T-cell (primary cell): ENCODE measurements at regions not wholly inside any gene's neighbourhood (a gene's known extent, or its start where the extent isn't known, plus 50 kb on each side); places are given as distances from the start of the nearest gene placed in this dataset.
"Not testable (repeated sequence)": the region's sequence is repeated elsewhere in the genome, so short reads cannot be mapped to it uniquely, and the experiment has no call there.

ENCODE experiments used
- ATAC-seq, 4 experiments: fragments of 200-7000 bp in 3 of 4; fragments of 150-1000 bp in 1 of 4; cut with Tn5 transposase; replicated peaks in 1 of 4; 1 replicate in 3 of 4; 2 replicates in 1 of 4; pipeline ENCODE4 v1.10.0; 2021; ENCODE audit warnings: moderate library complexity in 3 of 4, mild to moderate bottlenecking in 2 of 4, moderate number of reproducible peaks in 1 of 4
- CTCF ChIA-PET, 2 donors: fragments of 300-600 bp; sonication (Branson Sonifier 250); formaldehyde crosslinking; loops; one replicate each; lab custom pipeline; 2022; ENCODE audit warnings: antibody characterized with exemption in 2 of 2; lab: Charles Lee
- POLR2A ChIA-PET, 2 donors: fragments of 300-600 bp; sonication (Branson Sonifier 250); formaldehyde crosslinking; loops; one replicate each; lab custom pipeline; 2022; ENCODE audit warnings: antibody characterized with exemption in 2 of 2; lab: Charles Lee
- DNase-seq, 35 experiments: peaks; one replicate each; pipeline versions ENCODE4 v3.0.0 to v3.0.0-alpha.2; 2013 to 2023
- H3K27ac ChIP-seq: one replicate; pipeline ENCODE4 v1.5.1; 2013; ENCODE audit warnings: low read length
- H3K27me3 ChIP-seq, 2 experiments: replicated peaks in 1 of 2; 1 replicate in 1 of 2; 2 replicates in 1 of 2; pipeline versions ENCODE4 v1.6.1 to v1.7.0; 2013; ENCODE audit warnings: low read length in 1 of 2, mixed read lengths in 1 of 2; ENCODE audit not compliant: control insufficient read depth in 2 of 2, insufficient read depth in 2 of 2; ENCODE audit errors: extremely low read depth in 1 of 2
- H3K36me3 ChIP-seq, 2 donors: 1 replicate in 1 of 2; 2 replicates in 1 of 2; pipeline versions ENCODE4 v1.6.1 to v1.7.0; 2013; ENCODE audit warnings: low read length in 1 of 2; ENCODE audit not compliant: control insufficient read depth in 2 of 2, insufficient read depth in 1 of 2; ENCODE audit errors: extremely low read depth in 1 of 2
- H3K4me1 ChIP-seq, 2 experiments: 1 replicate in 1 of 2; 2 replicates in 1 of 2; pipeline versions ENCODE4 v1.6.1 to v1.7.0; 2013; ENCODE audit warnings: low read length in 2 of 2, mixed read lengths in 1 of 2; ENCODE audit not compliant: insufficient read depth in 2 of 2, control insufficient read depth in 1 of 2; ENCODE audit errors: extremely low read depth in 1 of 2
- H3K4me3 ChIP-seq, 2 donors: 1 replicate in 1 of 2; 2 replicates in 1 of 2; pipeline versions ENCODE4 v1.5.1 to v1.7.0; 2013; ENCODE audit warnings: mild to moderate bottlenecking in 2 of 2, low read length in 1 of 2, moderate library complexity in 1 of 2; ENCODE audit not compliant: control insufficient read depth in 1 of 2; ENCODE audit errors: extremely low read depth in 1 of 2
- H3K9me3 ChIP-seq: 2 replicates; pipeline ENCODE4 v1.7.0; 2013
- H3K27ac Mint-ChIP-seq, 2 donors: one replicate each; pipeline ENCODE4 v1.8.0; 2020 to 2021; ENCODE audit warnings: mild to moderate bottlenecking in 2 of 2, mixed read lengths in 2 of 2
- H3K27me3 Mint-ChIP-seq, 2 donors: one replicate each; pipeline ENCODE4 v1.8.0; 2021 to 2022; ENCODE audit warnings: mixed read lengths in 2 of 2
- H3K36me3 Mint-ChIP-seq: one replicate; pipeline ENCODE4 v1.8.0; 2021; ENCODE audit warnings: mixed read lengths
- H3K4me1 Mint-ChIP-seq, 3 donors: one replicate each; pipeline ENCODE4 v1.8.0; 2020 to 2022; ENCODE audit warnings: mixed read lengths in 3 of 3, mild to moderate bottlenecking in 1 of 3
- H3K4me3 Mint-ChIP-seq, 3 donors: one replicate each; pipeline ENCODE4 v1.8.0; 2020 to 2022; ENCODE audit warnings: mild to moderate bottlenecking in 3 of 3, mixed read lengths in 3 of 3, moderate library complexity in 3 of 3
- H3K9me3 Mint-ChIP-seq, 3 donors: one replicate each; pipeline ENCODE4 v1.8.0; 2020 to 2022; ENCODE audit warnings: mixed read lengths in 3 of 3
- WGBS: methylation state at CpG from one replicate; pipeline ENCODE4 v1.1.5; 2013; ENCODE audit warnings: missing lambda C conversion rate; ENCODE audit not compliant: insufficient coverage; 5-methylcytosine and 5-hydroxymethylcytosine counted together

DNA sequence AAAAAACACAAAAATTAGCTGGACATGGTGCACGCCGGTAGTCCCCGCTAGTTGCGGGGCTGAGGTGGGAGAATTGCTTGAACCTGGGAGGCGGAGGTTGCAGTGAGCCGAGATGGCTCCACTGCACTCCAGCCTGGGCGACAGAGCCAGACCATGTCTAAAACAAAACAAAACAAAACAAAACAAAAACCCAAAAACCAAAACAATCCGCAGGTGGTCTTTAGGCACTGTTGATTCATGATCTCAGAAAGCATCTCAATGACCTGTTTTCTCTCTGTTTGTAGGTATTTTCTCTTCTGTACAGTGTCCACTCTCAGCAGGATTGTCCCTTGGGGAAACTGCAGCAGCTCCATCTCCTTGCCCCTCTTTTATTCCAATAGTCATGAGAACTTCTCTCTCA, 74.9 kb upstream of the ADGRL2 start:
- Mint-ChIP-seq H3K4me3 (no peak overlapping the region), H3K27me3 (no peaks in the 10 kb centered on the region), H3K27ac (no peak overlapping the region), H3K9me3 (peaks cover 0 to 8% (median 4%) of the 10 kb centered on the region in 3 donors), H3K36me3 (no peaks in the 10 kb centered on the region), H3K4me1 (no peaks in the 10 kb centered on the region)
- WGBS = no CpG with 5 or more reads among the region's 8 CpGs
- no peak overlapping the region for H3K27ac ChIP-seq
- H3K36me3 ChIP-seq = no peaks in the 10 kb centered on the region
- POLR2A ChIA-PET = no interaction called here
- no peak overlapping the region for H3K4me3 ChIP-seq
- H3K4me1 ChIP-seq = no peaks in the 10 kb centered on the region
- no peaks in the 10 kb centered on the region for H3K9me3 ChIP-seq
- no peaks in the 10 kb centered on the region for H3K27me3 ChIP-seq
- DNase-seq = no peak
- ATAC-seq = no peak
- CTCF ChIA-PET = no interaction called here

- H3K4me1 ChIP-seq, H3K4me3 Mint-ChIP-seq, DNase-seq, H3K9me3 ChIP-seq, ATAC-seq, H3K27ac Mint-ChIP-seq, H3K36me3 ChIP-seq, POLR2A ChIA-PET, H3K36me3 Mint-ChIP-seq, H3K27ac ChIP-seq, H3K4me1 Mint-ChIP-seq, CTCF ChIA-PET, H3K27me3 ChIP-seq, H3K9me3 Mint-ChIP-seq, H3K27me3 Mint-ChIP-seq, H3K4me3 ChIP-seq: not testable (repeated sequence)
- WGBS = 78% methylated on average over 5 of the region's 6 CpGs
Observed at GRCh38 chr1:81722631-81723328, 78.0 kb upstream of the ADGRL2 start.

GRCh38 chr1:81720256-81720655, 80.5 kb upstream of the ADGRL2 start:
- DNase-seq, H3K9me3 ChIP-seq, H3K27ac Mint-ChIP-seq, POLR2A ChIA-PET, H3K4me3 ChIP-seq, H3K27ac ChIP-seq, H3K4me1 ChIP-seq, H3K36me3 ChIP-seq, H3K9me3 Mint-ChIP-seq, H3K27me3 Mint-ChIP-seq, H3K4me1 Mint-ChIP-seq, H3K27me3 ChIP-seq, ATAC-seq, CTCF ChIA-PET, H3K36me3 Mint-ChIP-seq, H3K4me3 Mint-ChIP-seq: not testable (repeated sequence)
- WGBS = 81% methylated on average over 7 of the region's 8 CpGs

- POLR2A ChIA-PET = no interaction called here
- Histone ChIP-seq H3K9me3 (no peaks in the 10 kb centered on the region), H3K4me1 (no peaks in the 10 kb centered on the region), H3K36me3 (no peaks in the 10 kb centered on the region), H3K27ac (no peak overlapping the region), H3K4me3 (no peak overlapping the region), H3K27me3 (no peaks in the 10 kb centered on the region)
- Mint-ChIP-seq H3K4me1 (no peaks in the 10 kb centered on the region), H3K27ac (no peak overlapping the region), H3K36me3 (no peaks in the 10 kb centered on the region), H3K9me3 (peaks cover 0 to 3% (median 0%) of the 10 kb centered on the region in 3 donors), H3K27me3 (no peaks in the 10 kb centered on the region), H3K4me3 (no peak overlapping the region)
- no peak for ATAC-seq
- no CpG with 5 or more reads among the region's 1 CpG for WGBS
- no peak for DNase-seq
- CTCF ChIA-PET = no interaction called here
Observed at GRCh38 chr1:81717230-81717629, 83.5 kb upstream of the ADGRL2 start.

DNA sequence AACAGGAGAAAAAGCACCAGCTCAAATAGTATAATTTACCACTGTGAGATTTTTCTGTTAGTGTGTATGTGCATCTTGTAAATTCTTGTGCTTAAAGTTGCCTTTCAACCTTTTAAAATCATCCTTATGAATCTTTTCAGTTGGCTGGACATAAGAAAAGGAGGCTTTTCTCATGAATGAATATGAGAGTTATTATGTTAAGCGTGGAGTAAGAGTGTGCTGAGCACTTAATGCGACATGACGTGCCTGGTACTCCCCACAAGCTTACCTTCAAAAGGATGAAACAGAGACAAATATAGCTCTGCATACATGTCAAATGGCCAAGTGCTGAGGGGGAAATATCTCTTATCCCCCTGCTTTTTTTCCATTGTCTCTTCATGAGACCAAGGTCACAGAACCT, 85.3 kb upstream of the ADGRL2 start:
- no peaks in the 10 kb centered on the region for H3K27me3 ChIP-seq
- ATAC-seq (no peak), DNase-seq (no peak)
- peaks cover 0 to 3% (median 0%) of the 10 kb centered on the region in 3 donors for H3K9me3 Mint-ChIP-seq
- H3K27ac Mint-ChIP-seq = no peak overlapping the region
- no CpG with 5 or more reads among the region's 3 CpGs for WGBS
- ChIA-PET POLR2A (no interaction called here), CTCF (no interaction called here)
- no peaks in the 10 kb centered on the region for H3K9me3 ChIP-seq
- no peaks in the 10 kb centered on the region for H3K27me3 Mint-ChIP-seq
- H3K4me3 ChIP-seq = no peak overlapping the region
- H3K36me3 ChIP-seq = no peaks in the 10 kb centered on the region
- H3K4me1 ChIP-seq = no peaks in the 10 kb centered on the region
- no peak overlapping the region for H3K27ac ChIP-seq
- no peaks in the 10 kb centered on the region for H3K36me3 Mint-ChIP-seq
- H3K4me1 Mint-ChIP-seq = no peaks in the 10 kb centered on the region
- H3K4me3 Mint-ChIP-seq = no peak overlapping the region

DNA sequence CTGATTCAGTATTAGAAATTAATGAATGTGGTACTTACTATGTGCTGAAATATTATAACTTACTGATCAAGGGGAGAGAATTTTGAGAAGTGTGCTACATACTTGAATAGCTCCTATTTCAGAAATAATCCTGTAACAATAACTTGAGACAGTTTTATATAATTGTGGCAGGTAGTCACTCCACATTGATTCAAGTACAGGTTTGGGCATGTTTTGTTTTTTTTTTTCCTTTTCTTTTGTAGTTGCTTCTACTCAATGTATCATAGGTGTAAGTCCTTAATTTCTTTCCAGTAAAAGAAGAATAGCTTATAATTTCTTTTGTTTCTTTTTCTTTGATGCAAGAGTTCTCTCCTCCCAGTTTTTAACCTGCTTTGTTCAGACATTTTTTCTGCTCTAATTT, 86.1 kb upstream of the ADGRL2 start:
- Mint-ChIP-seq H3K36me3 (no peaks in the 10 kb centered on the region), H3K4me3 (no peak overlapping the region), H3K9me3 (peaks cover 0 to 3% (median 0%) of the 10 kb centered on the region in 3 donors), H3K4me1 (no peaks in the 10 kb centered on the region), H3K27me3 (no peaks in the 10 kb centered on the region), H3K27ac (no peak overlapping the region)
- Histone ChIP-seq H3K36me3 (no peaks in the 10 kb centered on the region), H3K4me3 (no peak overlapping the region), H3K27me3 (no peaks in the 10 kb centered on the region), H3K9me3 (no peaks in the 10 kb centered on the region), H3K27ac (no peak overlapping the region), H3K4me1 (no peaks in the 10 kb centered on the region)
- CTCF ChIA-PET = no interaction called here
- POLR2A ChIA-PET = no interaction called here
- DNase-seq (no peak), ATAC-seq (no peak)

DNA sequence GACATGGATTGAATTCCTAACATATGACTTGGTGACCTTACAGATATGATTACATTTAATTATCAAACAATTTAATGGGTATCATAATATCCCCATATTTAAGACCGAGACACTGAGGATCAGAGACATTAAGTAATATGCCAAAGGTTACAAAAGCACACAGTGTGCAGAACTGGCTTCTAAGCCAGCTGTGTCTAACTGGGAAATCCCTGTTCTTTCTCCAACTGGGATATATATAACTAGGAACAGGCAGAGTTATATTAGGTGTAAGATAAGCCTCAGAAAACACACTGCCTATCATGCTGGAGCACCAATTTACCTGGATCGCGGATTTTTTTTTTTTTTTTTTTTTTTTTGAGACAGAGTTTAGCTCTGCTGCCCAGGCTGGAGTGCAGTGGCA, 88.3 kb upstream of the ADGRL2 start:
- Mint-ChIP-seq H3K27ac (no peak overlapping the region), H3K27me3 (no peaks in the 10 kb centered on the region), H3K4me1 (no peaks in the 10 kb centered on the region), H3K36me3 (no peaks in the 10 kb centered on the region), H3K4me3 (no peak overlapping the region), H3K9me3 (peaks cover 0 to 3% (median 0%) of the 10 kb centered on the region in 3 donors)
- no peak for DNase-seq
- Histone ChIP-seq H3K27me3 (no peaks in the 10 kb centered on the region), H3K36me3 (no peaks in the 10 kb centered on the region), H3K9me3 (no peaks in the 10 kb centered on the region), H3K27ac (no peak overlapping the region), H3K4me3 (no peak overlapping the region), H3K4me1 (no peaks in the 10 kb centered on the region)
- 100% methylated on average over 2 of the region's 3 CpGs for WGBS
- CTCF ChIA-PET = no interaction called here
- ATAC-seq = no peak
- POLR2A ChIA-PET = no interaction called here
